Bronchial epithelial cell (primary cell): ENCODE measurements at regions not wholly inside any gene's neighbourhood (a gene's known extent, or its start where the extent isn't known, plus 50 kb on each side); places are given as distances from the start of the nearest gene placed in this dataset.

Experiments
- DNase-seq: peaks from one replicate; pipeline ENCODE4 v3.0.0-alpha.2; 2010; ENCODE audit warnings: low read depth
- FAIRE-seq: peaks from 2 replicates; lab custom pipeline; 2011; peaks lifted over from hg19 to GRCh38; lab: Jason Lieb, UNC
- H3K27me3 ChIP-seq: 2 replicates; pipeline ENCODE4 v1.5.1; 2011; ENCODE audit warnings: low read length; ENCODE audit not compliant: control insufficient read depth, insufficient read depth
- H3K36me3 ChIP-seq: 2 replicates; pipeline ENCODE4 v1.5.1; 2011; ENCODE audit warnings: low read length; ENCODE audit not compliant: control insufficient read depth, insufficient read depth
- H3K4me3 ChIP-seq: 2 replicates; pipeline ENCODE4 v1.5.1; 2011; ENCODE audit warnings: mild to moderate bottlenecking, low read depth, low read length, control low read depth
- CTCF ChIP-seq: IDR thresholded peaks from 2 replicates; pipeline ENCODE4 v1.5.1; 2011; ENCODE audit warnings: mild to moderate bottlenecking, moderate library complexity, low read length, control low read depth, inconsistent platforms; ENCODE audit not compliant: insufficient read depth, severe bottlenecking

GRCh38 chr5:88666761-88667495 lies 216.1 kb downstream of the MEF2C start:
- H3K4me3 ChIP-seq: peak overlapping the region; percentile 18
- no peak for FAIRE-seq
- no peak for DNase-seq
- H3K36me3 ChIP-seq: no peaks in the 10 kb centered on the region
- peaks cover 39% of the 10 kb centered on the region for H3K27me3 ChIP-seq
- no peak for TF ChIP-seq CTCF

GRCh38 chr5:88665750-88666215 lies 217.2 kb downstream of the MEF2C start:
- no peak for FAIRE-seq
- Histone ChIP-seq H3K4me3 (no peak overlapping the region), H3K36me3 (no peaks in the 10 kb centered on the region), H3K27me3 (peaks cover 43% of the 10 kb centered on the region)
- DNase-seq: no peak
- TF ChIP-seq CTCF: no peak

GRCh38 chr5:88664645-88665044 lies 218.3 kb downstream of the MEF2C start:
- DNase-seq (no peak), FAIRE-seq (no peak)
- TF ChIP-seq CTCF: no peak
- H3K4me3 ChIP-seq: no peak overlapping the region
- H3K27me3 ChIP-seq: peaks cover 47% of the 10 kb centered on the region
- no peaks in the 10 kb centered on the region for H3K36me3 ChIP-seq

GRCh38 chr5:88663793-88664216 lies 219.2 kb downstream of the MEF2C start:
- TF ChIP-seq CTCF: no peak
- Histone ChIP-seq H3K36me3 (no peaks in the 10 kb centered on the region), H3K27me3 (peaks cover 47% of the 10 kb centered on the region), H3K4me3 (no peak overlapping the region)
- no peak for DNase-seq
- FAIRE-seq: no peak

- peaks cover 46% of the 10 kb centered on the region for H3K27me3 ChIP-seq
- H3K36me3 ChIP-seq: no peaks in the 10 kb centered on the region
- peak; percentile 29 for DNase-seq
- no peak overlapping the region for H3K4me3 ChIP-seq
- FAIRE-seq: no peak
- no peak for TF ChIP-seq CTCF
Observed at GRCh38 chr5:88662846-88663245, 220.1 kb downstream of the MEF2C start.
